ENCODE measurements at regions not wholly inside any gene's neighbourhood (a gene's known extent, or its start where the extent isn't known, plus 50 kb on each side); places are given as distances from the start of the nearest gene placed in this dataset.

DNA sequence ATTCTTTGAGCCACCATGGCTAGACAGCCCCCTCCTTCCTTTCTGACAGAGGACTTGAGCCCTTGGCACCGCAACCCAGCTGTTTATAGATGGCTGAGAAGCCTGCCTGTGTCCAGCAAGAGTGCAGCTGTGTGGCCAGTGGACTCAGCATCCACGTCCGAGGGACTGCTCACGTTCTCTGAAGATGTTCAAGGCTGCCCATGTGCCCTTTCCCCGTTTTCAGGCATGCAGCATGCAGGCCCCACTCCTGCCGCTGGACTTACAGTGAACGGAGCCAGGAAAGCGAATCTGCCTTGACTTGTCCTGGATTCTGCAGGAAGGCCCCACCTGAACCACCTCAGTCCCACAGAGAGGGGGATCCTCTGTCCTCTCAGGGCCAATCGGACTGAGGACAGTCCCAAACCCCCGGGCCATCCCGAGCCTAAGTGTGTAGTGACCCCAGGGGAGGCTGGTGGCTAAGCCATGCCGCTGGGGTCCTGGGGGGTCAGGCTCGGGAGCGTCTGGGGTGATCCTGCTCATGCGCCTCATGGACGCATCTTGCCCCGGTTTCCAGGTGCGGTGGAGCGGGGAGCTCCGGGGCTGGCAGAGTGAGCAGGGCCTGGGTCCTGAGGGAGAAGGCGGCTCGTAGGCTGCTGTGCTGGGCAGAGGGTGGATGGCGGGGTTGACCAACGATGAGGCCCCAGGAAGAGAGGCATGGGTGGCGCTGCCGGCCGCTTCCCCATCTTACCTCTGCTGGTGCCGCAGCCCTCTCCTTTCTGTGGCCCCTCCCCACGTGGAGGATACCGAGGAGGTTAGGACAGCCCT lies 170.7 kb downstream of the CTTN start:
- H3K9me2 ChIP-seq (replicated peaks; ENCODE audit: insufficient read depth) = no peaks in the 10 kb centered on the region
- H3K4me3 ChIP-seq = no peak overlapping the region
- H3K4me2 ChIP-seq = peak overlapping the region; percentile 76
- DNase-seq (ENCODE audit: low spot score) = no peak
- H3K4me1 ChIP-seq (ENCODE audit: insufficient read depth) = peaks cover 5% of the 10 kb centered on the region
- no peaks in the 10 kb centered on the region for H4K20me1 ChIP-seq (ENCODE audit: insufficient read depth, poor library complexity, severe bottlenecking)
- no peak for TF ChIP-seq EZH2phosphoT487 (IDR thresholded peaks at IDR 0.05; ENCODE audit: low read depth, severe bottlenecking, unreplicated experiment)
- TF ChIP-seq, protein P1, sequence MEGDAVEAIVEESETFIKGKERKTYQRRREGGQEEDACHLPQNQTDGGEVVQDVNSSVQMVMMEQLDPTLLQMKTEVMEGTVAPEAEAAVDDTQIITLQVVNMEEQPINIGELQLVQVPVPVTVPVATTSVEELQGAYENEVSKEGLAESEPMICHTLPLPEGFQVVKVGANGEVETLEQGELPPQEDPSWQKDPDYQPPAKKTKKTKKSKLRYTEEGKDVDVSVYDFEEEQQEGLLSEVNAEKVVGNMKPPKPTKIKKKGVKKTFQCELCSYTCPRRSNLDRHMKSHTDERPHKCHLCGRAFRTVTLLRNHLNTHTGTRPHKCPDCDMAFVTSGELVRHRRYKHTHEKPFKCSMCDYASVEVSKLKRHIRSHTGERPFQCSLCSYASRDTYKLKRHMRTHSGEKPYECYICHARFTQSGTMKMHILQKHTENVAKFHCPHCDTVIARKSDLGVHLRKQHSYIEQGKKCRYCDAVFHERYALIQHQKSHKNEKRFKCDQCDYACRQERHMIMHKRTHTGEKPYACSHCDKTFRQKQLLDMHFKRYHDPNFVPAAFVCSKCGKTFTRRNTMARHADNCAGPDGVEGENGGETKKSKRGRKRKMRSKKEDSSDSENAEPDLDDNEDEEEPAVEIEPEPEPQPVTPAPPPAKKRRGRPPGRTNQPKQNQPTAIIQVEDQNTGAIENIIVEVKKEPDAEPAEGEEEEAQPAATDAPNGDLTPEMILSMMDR (IDR thresholded peaks at IDR 0.05; ENCODE audit: poor library complexity) = no peak
- H3K27ac ChIP-seq = peak overlapping the region; percentile 77
- H3K36me3 ChIP-seq (replicated peaks; ENCODE audit: insufficient read depth, low read depth) = no peaks in the 10 kb centered on the region
- H3K27me3 ChIP-seq = no peaks in the 10 kb centered on the region
- H3K9me3 ChIP-seq (ENCODE audit: low read depth) = no peaks in the 10 kb centered on the region
- no peaks in the 10 kb centered on the region for H3K79me2 ChIP-seq
- 90% methylated on average over 23 of the region's 30 CpGs for WGBS (ENCODE audit: low lambda C conversion rate, missing lambda C conversion rate)
- H2AFZ ChIP-seq = no peak overlapping the region

DNA sequence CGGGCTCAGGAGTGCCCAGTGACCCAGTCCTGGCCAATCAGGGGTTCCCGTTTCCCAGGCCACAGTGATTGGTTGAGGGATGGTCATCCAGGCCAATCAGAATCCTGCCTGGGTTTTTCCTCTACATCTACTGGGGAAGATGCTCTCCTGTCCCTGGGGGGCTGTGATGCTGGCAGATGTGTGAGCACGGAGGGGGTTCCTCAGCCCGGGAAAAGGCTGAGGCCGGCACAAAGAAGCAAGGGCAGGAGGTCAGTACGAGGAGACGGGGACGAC lies 171.2 kb downstream of the CTTN start:
- Histone ChIP-seq H3K4me3 (no peak overlapping the region), H3K4me1 (ENCODE audit: insufficient read depth) (peaks cover 5% of the 10 kb centered on the region), H4K20me1 (ENCODE audit: insufficient read depth, poor library complexity, severe bottlenecking) (no peaks in the 10 kb centered on the region), H3K4me2 (no peak overlapping the region), H3K27ac (no peak overlapping the region), H2AFZ (no peak overlapping the region), H3K9me3 (ENCODE audit: low read depth) (no peaks in the 10 kb centered on the region), H3K36me3 (replicated peaks; ENCODE audit: insufficient read depth, low read depth) (no peaks in the 10 kb centered on the region), H3K9me2 (replicated peaks; ENCODE audit: insufficient read depth) (no peaks in the 10 kb centered on the region), H3K27me3 (no peaks in the 10 kb centered on the region), H3K79me2 (no peaks in the 10 kb centered on the region)
- over 99% methylated on average over 8 of the region's 8 CpGs for WGBS (ENCODE audit: low lambda C conversion rate, missing lambda C conversion rate)
- TF ChIP-seq EZH2phosphoT487 (IDR thresholded peaks at IDR 0.05; ENCODE audit: low read depth, severe bottlenecking, unreplicated experiment) = no peak
- TF ChIP-seq, protein P1 (IDR thresholded peaks at IDR 0.05; ENCODE audit: poor library complexity) = no peak
- TF ChIP-seq EZH2 (IDR thresholded peaks at IDR 0.05; ENCODE audit: borderline replicate concordance) = no peak
- no peak for DNase-seq (ENCODE audit: low spot score)

DNA sequence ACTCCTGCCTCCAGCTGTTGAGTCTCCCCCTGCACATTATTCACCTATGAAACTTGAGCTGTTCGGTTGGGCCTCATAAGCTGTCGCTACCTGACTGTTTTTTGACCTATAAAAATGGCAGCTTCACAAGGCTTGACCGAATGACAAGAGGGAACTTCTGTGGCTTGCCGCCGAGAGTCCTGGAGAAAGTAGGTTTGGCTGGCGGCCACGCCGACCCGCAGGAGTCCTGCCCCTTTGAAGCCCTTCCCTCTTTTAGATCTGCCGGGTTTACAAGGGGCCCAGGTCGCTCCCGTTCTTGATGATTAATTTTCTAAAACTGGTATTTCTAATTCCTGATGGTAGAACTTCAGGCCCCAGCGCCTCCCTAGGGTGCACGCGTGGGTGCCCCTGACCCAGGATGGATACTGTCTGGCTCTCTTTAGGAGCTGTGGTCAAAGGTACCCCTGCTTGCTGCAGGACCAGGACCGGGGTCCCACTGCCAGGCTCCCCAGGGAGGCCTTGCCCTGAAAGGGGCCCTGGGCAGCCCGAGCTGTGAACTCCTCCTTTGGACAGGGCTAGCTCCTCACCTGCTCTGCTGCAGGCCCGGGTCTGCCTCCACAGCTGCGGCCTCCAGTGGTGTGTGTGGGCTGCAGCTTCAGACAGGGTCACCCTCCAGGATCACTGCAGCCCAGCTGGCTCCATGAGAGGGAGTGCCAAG lies 171.8 kb downstream of the CTTN start:
- 87% methylated on average over 19 of the region's 19 CpGs for WGBS (ENCODE audit: low lambda C conversion rate, missing lambda C conversion rate)
- TF ChIP-seq EZH2phosphoT487 (IDR thresholded peaks at IDR 0.05; ENCODE audit: low read depth, severe bottlenecking, unreplicated experiment) (no peak), EZH2 (IDR thresholded peaks at IDR 0.05; ENCODE audit: borderline replicate concordance) (no peak)
- TF ChIP-seq, protein P1 (IDR thresholded peaks at IDR 0.05; ENCODE audit: poor library complexity) = no peak
- no peaks in the 10 kb centered on the region for H4K20me1 ChIP-seq (ENCODE audit: insufficient read depth, poor library complexity, severe bottlenecking)

More for the DNA sequence above, 171.8 kb downstream of the CTTN start:
- H3K27me3 ChIP-seq = no peaks in the 10 kb centered on the region
- no peak for DNase-seq (ENCODE audit: low spot score)
- H3K27ac ChIP-seq = no peak overlapping the region
- no peaks in the 10 kb centered on the region for H3K36me3 ChIP-seq (replicated peaks; ENCODE audit: insufficient read depth, low read depth)
- H3K4me2 ChIP-seq = no peak overlapping the region
- H3K9me2 ChIP-seq (replicated peaks; ENCODE audit: insufficient read depth) = no peaks in the 10 kb centered on the region
- H3K4me1 ChIP-seq (ENCODE audit: insufficient read depth) = peaks cover 5% of the 10 kb centered on the region
- no peak overlapping the region for H2AFZ ChIP-seq
- no peaks in the 10 kb centered on the region for H3K79me2 ChIP-seq
- no peak overlapping the region for H3K4me3 ChIP-seq
- H3K9me3 ChIP-seq (ENCODE audit: low read depth) = no peaks in the 10 kb centered on the region
